ENCODE measurements at regions not wholly inside any gene's neighbourhood (a gene's known extent, or its start where the extent isn't known, plus 50 kb on each side); places are given as distances from the start of the nearest gene placed in this dataset.
"Not testable (repeated sequence)": the region's sequence is repeated elsewhere in the genome, so short reads cannot be mapped to it uniquely, and the experiment has no call there.

DNA sequence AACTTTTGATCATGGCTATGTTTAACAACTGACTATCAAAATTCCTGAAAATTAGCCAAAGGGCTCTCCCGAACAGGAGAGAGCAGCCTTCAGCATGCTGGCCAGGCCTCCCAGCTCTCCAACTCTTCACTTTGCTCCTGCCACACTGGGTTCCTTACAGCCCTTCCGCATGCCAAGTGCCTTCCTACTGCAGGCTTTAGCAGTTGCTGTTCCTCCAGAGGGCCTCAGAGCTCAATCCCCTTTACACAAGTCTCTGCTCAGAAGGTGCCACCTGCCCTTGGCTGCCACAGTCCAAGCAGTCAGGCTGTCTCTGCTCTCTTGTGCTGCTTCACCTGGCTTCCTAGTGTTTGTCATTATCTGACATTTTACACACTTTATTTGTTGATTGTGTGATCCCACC, 553.1 kb upstream of the PPP2R3A start:
- no peak for FAIRE-seq

DNA sequence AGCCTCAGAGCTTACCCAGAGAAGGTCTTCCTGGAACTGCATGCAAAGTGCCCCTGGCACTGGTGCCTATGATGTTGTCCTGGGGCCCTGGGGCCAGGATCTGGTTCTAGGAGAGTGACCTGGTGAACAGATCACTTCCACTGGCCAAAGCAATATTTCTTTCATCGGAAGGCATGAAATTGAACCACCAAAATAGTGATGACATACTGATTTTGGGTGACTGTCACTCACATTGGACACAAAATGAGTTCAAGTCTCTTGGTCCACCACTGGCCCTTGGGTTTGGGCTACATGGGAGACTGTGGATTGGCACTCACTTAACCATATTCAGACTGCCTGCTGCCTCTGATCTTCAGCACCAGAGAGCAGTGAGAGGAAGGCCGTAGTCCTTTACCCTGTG, 549.3 kb upstream of the PPP2R3A start:
- FAIRE-seq, result no peak

DNA sequence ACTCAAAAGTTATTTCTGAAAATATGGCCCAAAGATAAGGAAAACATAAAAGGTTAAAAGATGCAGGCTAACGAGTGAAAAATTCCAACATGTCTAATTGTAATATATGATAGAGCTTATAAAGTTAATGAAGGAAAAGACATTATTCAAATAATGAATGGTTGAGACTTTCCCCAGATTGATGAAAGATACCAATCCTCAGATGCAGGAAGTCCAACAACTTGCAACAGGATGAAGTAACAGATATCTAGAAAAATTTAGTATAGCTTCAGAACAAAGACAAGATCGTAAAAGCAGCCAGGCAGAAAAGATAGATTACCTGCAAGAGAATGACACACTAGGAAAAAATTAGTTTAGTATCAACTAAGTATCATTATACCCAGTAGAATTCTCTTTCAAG, 546.4 kb upstream of the PPP2R3A start:
- FAIRE-seq, result no peak

DNA sequence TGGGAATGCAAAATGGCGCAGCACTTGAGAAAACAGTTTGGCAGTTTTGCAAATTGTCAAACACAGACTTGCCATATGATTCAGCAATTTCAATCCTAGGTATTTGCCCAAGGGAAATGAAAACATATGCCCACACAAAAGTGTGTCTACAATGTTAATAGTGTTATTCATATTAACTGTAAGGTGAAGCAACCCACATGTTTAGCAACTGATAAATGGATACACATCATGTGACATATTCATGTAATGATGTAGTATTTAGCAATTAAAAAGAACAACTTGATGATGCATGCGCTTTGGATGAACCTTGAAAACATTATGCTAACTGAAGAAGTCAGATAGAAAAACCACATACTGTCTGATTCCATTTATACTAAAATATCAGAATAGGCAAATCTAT, 539.0 kb upstream of the PPP2R3A start:
- FAIRE-seq, result no peak

DNA sequence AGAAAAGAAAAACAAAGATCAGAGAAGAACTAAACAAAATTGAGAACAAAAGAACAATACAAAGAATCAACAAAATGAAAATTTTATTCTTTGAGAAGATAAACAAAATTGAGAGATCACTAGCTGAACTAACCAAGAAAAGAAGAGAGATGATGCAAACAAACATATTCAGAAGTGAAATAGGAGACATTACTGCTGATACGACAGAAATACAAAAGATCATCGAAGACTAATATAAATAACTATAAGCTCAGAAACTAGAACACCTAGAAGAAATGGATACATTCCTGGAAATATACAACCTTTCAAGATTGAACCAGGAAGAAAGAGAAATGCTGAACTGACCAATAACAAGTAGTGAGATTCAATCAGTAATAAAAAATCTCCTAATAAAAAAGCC, 533.1 kb upstream of the PPP2R3A start:
- FAIRE-seq, result no peak

DNA sequence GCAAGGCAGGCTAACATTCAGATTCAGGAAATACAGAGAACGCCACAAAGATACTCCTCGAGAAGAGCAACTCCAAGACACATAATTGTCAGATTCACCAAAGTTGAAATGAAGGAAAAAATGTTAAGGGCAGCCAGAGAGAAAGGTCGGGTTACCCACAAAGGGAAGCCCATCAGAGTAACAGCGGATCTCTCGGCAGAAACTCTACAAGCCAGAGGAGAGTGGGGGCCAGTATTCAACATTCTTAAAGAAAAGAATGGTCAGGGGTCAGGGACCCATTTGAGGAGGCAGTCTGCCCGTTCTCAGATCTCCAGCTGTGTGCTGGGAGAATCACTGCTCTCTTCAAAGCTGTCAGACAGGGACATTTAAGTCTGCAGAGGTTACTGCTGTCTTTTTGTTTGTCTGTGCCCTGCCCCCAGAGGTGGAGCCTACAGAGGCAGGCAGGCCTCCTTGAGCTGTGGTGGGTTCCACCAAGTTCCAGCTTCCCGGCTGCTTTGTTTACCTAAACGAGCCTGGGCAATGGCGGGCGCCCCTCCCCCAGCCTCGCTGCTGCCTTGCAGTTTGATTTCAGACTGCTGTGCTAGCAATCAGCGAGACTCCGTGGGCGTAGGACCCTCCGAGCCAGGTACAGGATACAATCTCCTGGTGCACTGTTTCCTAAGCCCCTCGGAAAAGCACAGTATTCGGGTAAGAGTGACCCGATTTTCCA, 526.5 kb upstream of the PPP2R3A start:
- FAIRE-seq, result not testable (repeated sequence)

DNA sequence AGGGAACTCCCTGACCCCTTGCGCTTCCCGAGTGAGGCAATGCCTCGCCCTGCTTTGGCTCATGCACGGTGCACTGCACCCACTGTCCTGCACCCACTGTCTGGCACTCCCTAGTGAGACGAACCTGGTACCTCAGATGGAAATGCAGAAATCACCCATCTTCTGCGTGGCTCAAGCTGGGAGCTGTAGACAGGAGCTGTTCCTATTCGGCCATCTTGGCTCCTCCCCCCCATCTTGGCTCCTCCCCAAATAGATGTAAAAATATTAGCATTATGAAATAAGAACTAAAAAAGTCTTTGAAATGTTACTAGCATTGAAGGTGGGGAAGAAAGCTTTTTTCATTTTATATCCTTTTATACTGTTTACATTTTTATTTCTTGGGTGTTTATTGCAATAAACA, 525.9 kb upstream of the PPP2R3A start:
- not testable (repeated sequence) for FAIRE-seq

DNA sequence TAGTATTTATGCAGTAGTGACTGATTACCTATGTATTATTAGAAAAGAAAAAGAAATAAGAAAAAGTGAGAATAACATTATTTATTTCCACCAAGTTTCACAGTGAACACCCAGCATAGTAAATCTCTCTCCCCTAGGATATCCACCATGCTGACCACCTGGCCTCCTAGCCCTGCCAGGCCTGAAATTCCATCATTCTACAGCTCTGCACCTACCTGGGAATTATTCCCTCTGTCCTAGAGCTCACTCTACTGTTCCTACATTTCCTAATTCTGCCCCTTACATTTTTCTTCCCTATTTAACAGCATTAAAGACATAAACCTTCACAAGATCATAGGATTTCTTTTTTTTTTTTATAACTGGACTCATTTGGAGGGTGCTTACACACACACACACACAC, 525.3 kb upstream of the PPP2R3A start:
- no peak for FAIRE-seq

DNA sequence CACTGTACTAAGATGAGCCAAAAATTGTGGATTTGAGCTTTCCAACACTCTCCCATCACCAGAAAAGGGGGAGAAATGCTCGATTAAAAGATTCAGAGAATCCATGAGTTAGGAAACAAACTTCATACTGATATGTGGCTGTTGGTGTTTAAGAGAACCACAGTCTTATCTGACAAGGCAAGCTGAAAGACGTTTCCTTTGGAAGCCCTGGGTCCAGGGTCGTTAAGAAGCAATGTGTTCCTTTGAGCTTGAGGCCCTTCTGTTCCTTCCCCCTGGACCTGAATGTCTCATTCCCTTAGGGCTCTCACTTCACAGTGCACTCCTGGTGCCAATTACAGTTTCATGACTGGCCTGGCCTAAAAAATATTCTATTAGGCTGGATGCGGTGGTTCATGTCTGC, 524.8 kb upstream of the PPP2R3A start:
- FAIRE-seq, result no peak

DNA sequence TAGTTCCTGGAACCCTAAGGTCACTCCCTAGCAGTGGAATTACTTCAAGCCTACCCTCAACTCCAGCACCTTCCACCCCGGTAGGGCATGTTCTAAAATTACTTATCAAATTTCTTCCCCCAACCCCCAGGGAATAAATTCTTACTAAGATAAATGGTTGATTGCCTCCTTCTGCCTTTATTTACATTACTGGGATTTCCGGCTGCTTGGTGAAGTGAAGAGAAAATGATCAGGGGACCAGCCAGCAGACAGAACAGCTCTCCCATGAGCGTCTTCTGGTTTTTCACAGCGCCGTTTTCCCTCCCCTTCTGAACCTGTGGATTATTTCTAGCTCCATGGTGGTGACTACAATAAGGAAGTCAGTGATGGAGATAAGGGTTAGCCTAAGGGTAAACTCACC, 521.5 kb upstream of the PPP2R3A start:
- FAIRE-seq, result no peak

DNA sequence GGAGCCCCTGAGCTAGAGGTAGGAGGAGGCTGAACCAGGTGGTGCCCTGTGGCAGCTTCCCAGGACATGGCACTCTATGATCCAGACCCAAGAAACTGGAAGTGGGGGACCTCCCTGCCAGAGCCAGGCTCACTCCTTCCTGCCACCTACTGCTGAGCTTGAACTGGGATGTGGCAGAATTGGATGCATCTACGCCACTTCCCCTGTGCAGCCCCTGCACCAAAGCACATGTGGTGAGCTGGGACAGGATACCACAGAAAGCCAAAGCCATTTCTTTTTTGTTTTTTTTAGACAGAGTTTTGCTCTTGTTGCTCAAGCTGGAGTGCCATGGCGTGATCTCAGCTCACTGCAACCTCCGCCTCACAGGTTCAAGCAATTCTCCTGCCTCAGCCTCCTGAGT, 518.0 kb upstream of the PPP2R3A start:
- no peak for FAIRE-seq

DNA sequence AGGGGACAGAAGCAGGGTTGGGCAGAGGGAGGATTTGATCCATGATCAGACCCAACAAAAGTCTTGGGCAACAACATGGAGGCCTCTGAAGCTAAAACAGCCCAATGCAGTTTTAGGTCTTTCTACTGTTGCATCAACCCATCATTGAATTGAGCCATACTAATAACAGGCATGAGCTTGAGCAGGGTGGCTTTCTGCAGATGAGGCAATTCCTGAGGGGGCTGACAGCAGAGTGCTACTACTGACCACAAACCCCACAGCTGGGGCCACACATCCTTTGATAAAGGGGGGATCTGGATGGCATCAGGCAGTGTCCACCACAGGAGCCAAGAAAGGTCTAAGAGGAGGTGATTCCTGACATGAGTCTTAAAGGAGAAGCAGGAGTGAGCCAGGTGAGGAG, 517.0 kb upstream of the PPP2R3A start:
- FAIRE-seq, result no peak

DNA sequence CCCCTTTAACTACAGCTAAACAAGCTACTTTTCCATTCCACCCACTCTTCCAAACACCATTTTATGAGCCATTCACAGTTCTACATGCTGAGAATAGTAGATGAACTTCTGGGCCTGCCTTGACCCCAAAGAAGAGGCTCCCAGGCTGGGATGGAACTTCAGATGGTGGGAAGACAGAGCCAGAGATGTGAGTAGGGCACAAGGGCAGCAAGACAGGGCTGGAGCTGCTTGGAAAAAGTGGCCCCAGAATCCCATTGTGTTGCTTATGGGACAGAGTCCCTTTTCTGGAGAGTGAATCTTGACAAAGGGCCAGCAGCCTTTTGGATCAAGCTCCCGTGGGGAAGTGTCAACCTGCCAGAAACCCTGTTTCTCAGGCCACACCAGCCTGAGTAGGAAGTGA, 516.5 kb upstream of the PPP2R3A start:
- FAIRE-seq, result no peak

DNA sequence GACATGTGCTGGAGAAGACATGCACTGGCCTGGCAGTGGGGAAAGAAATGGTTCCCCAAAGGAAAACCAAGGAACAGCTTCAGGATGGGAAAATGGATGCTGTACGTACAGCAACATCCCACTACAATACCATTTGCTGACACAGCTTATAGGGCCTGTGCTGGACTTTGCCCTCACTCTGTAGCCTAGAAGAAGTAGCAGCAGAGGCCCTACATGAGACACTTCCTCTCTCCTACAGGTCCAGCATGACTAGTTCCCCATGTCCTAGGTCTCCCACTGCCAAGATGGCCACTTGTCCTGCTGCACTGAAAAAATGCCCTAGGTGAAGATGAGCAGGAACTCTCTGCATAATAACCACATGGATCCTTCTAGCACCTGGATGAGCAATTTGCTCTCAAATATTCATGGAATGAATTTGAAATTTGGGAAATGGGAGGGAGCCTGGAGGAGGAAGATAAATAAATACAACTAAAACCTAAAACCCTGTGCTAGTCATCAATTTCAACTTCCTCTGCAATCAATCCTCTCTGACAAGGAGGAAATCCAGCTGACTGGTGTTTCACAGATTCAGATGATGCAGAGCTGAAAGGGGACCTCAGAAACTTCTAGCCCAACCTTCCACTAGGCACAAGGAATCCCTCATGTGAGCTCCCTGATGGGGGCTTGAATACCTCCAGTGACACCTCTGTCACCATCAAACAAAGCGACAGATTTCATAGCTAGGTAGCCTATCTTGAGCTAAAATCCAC, 514.3 kb upstream of the PPP2R3A start:
- no peak for FAIRE-seq

DNA sequence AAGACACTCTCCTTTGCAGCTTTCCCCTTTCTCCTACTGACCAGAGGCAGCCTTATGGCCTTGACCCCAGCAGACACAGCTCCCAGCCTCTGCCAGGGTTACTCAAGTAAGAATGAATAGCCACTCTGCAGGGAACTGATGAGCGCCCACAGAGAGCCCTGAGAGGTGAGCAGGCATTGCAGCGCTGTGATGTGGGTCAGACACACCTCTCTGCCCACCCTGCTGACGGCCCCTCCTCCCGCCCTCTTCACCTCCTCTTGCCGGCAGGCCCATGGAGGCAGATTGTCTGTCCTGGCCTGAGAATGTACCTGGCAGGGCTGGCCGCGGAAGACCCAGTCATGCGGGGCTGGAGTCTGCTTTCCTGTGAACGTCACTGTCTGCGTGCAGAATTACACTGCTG, 512.6 kb upstream of the PPP2R3A start:
- FAIRE-seq, result no peak

DNA sequence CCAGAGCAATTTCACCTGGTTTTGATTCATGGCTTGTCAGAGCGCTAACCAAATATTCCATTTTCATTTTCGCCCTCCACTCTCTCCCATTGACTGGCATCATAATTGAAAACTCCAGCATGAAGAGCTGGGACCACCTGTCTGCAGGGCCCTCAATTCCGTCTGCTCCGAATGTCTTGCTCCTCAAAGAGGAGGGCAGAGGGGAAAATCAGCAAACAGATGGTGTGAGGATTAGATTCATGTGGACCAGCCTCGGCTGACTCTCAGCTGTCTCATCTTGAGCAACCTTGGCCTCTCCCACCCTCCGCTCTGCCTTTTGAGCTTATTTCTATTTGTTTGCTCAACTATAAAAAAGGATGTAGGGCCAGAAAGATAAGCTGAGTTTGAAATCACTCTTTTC, 512.2 kb upstream of the PPP2R3A start:
- FAIRE-seq, result no peak

DNA sequence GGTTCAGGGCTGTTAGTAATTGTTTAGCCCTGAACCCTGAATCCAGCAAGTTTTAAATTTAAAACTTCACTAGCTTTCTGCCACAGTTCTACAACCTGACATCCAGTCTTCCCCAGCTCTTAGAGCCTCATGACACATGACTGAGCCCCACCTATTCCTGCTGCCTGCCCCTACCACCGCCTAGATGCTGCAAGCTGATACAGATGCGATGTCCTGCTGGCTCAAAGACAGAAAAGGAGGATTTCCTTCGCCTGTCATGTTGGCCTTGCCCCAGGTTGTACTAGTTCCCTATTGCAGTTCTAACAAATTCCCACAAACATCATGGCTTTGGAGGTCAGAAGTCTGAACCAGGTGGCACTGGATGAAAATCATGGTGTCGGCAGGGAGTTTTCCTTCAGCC, 510.6 kb upstream of the PPP2R3A start:
- no peak for FAIRE-seq

DNA sequence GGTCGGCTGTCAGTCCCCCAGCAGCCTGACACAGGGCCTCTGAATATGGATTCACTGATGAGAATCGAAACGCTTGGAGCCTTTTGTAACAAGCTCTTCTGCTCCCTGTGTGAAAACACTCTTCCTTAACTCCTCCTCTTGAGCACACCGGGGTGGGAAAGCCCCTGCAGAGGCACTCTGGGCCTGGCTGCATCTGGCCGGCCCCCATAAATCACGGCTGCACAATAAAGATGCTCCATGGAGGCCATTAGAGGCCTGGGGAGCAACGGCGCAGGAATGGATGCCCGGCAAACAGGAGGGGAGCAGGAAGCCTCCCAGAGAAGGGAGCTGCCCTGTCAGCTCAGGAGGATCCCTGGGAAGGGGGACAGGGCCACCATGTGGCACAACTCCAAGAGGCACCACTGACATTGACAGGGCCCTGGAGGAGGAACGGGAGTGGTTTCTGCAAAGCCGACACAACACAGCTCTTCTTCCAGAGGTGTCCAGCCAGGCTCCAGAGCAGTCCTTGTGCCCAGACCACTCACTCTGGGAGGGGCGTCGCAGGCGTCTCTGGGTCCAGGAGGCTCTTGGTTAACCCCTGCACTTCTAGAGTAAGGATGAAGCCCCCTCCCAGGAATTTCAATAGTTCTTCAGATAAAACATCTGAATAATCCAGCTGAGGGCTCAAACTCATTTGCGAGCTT, 509.3 kb upstream of the PPP2R3A start:
- no peak for FAIRE-seq

DNA sequence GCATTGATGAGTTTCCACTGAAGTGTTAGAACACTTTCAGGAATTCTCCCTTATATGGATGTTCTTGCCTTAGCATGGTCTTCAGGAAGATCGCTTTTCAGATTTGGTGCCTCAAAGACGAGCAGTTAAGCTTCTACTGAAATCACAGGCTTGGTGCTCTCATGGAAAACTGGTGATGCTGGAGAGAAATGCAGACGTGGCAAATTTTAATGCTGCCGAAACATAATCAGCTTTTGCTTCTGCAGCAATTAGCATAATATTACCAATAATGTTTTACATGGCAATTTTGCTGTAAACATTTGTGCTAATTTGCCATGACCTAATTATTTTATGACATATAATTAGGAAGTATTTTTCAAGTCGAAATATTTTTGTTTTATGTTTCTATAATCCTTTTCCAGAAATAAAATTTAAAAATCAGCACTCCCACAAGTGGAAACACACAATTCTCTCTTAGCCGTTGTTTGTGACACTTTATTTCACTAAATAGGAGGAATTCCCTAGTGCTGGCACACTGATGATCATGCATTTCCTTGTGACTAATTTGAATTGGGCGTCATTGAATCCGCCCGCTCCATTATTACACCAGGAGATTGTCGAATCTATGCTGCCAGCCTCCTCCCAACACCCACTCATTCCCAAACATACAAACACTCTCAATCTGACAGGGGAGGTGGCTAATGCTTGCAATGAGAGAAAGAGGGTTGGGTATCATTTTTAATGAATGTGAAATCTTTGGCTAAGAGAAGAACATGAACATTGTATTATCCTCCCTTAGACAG, 506.8 kb upstream of the PPP2R3A start:
- FAIRE-seq, result no peak

DNA sequence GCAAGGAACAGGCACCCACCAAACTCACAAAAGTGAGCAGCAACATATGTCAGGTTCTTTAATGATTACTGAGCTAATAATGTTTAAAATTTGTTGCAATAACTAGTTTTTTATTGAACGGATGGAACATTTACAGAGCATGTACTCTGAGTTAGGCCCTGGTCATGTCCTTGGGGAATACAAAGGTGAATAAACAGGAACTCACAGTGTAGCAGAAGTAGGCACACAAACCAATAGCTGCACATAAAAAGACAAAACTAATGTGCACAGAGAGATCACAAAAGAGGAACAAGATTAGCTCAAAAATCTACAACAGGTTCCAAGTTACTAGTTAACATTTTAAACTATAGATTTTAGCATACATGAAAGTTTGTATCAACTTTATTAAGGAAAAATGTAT, 505.3 kb upstream of the PPP2R3A start:
- no peak for FAIRE-seq

DNA sequence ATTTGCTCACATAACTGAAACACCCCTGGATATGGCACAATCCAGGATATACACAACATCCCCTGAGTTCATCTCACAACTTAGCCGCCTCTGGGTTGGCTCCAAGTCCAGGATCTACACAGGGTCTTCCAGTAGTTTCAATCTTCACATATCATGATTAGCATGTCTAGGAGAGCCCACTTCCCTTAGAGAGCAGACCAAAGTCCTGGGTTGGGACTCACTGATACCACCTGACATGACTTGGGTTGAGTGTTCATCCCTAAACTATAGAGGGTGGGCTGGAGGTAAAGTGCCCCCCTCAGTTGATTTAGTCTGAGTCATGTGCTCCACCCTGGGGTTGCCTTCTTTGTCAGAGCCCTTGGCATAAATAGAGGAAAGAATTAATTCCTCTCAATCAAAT, 493.6 kb upstream of the PPP2R3A start:
- FAIRE-seq, result no peak

DNA sequence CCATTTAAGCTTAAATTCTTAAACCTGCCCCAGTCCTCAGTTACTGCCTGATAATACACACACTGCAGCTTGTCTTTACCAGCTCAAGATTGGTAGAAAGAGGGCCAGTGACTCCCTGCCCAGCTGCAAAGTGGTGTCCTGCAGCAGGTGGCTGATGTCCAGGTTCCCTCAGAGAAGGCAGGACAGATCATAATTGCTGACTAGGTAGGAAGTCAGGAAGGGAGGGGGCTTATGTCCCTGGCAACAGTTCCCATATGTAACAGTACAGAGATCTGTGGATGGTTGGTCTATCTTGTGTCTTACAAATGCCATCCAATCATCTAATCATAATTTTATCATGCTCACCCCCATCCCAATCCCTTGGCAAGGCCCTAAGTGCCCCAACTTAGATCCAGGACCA, 492.1 kb upstream of the PPP2R3A start:
- no peak for FAIRE-seq

DNA sequence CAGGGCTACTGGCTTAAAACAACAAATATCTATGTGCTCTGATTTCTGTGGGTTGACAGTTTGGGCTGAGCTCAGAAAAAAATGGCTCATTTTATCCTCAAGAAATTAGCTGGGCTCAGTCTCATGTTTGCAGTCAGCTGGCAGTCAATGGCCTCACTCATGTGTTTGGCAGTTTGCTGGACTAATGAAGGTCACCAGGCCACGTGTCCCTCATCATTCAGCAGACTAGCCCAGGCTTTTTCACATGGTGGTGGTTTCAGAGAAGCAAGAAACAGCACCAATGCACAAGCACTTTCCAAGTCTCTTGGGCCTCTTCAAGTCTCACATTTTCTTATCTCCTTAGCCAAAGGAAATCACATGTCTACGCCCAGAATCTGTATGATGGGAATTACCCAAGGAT, 478.3 kb upstream of the PPP2R3A start:
- no peak for FAIRE-seq

Data from A204.1 (cell line).